Astrocyte (in vitro differentiated cells and primary cell): ENCODE measurements at regions not wholly inside any gene's neighbourhood (a gene's known extent, or its start where the extent isn't known, plus 50 kb on each side); places are given as distances from the start of the nearest gene placed in this dataset.
A peak's percentile ranks its signal among the peaks of the same experiment; 100 is the strongest.

Experiments used
- DNase-seq: peaks from one replicate; pipeline ENCODE4 v3.0.0-alpha.2; 2010; ENCODE audit warnings: low read depth
- FAIRE-seq: peaks from 2 replicates; lab custom pipeline; 2011; peaks lifted over from hg19 to GRCh38; lab: Jason Lieb, UNC
- H2AFZ ChIP-seq: 2 replicates; pipeline ENCODE4 v1.6.0; 2012; ENCODE audit warnings: low read depth, low read length, inconsistent platforms
- H3K27ac ChIP-seq: 2 replicates; pipeline ENCODE4 v1.5.1; 2011; ENCODE audit warnings: low read depth, low read length, inconsistent platforms
- H3K27me3 ChIP-seq: 2 replicates; pipeline ENCODE4 v1.6.0; 2011; ENCODE audit warnings: low read length, inconsistent platforms; ENCODE audit not compliant: insufficient read depth
- H3K36me3 ChIP-seq: 2 replicates; pipeline ENCODE4 v1.5.1; 2011; ENCODE audit warnings: low read length, inconsistent platforms; ENCODE audit not compliant: insufficient read depth
- H3K4me1 ChIP-seq: 2 replicates; pipeline ENCODE4 v1.5.1; 2011; ENCODE audit warnings: low read length, inconsistent platforms; ENCODE audit not compliant: insufficient read depth
- H3K4me2 ChIP-seq: 2 replicates; pipeline ENCODE4 v1.6.0; 2012; ENCODE audit warnings: low read length, inconsistent platforms
- H3K4me3 ChIP-seq: 2 replicates; pipeline ENCODE4 v1.5.1; 2011; ENCODE audit warnings: low read depth, mild to moderate bottlenecking, low read length, inconsistent platforms; ENCODE audit not compliant: insufficient read depth
- H3K79me2 ChIP-seq: 2 replicates; pipeline ENCODE4 v1.6.0; 2012; ENCODE audit warnings: mild to moderate bottlenecking, low read length, inconsistent platforms; ENCODE audit not compliant: insufficient read depth
- H3K9ac ChIP-seq: 2 replicates; pipeline ENCODE4 v1.6.0; 2012; ENCODE audit warnings: mild to moderate bottlenecking, low read length, inconsistent platforms
- H3K9me3 ChIP-seq: 2 replicates; pipeline ENCODE4 v1.5.1; 2012; ENCODE audit warnings: low read depth, mild to moderate bottlenecking, low read length, inconsistent platforms; ENCODE audit not compliant: insufficient read depth
- H4K20me1 ChIP-seq: 2 replicates; pipeline ENCODE4 v1.6.0; 2012; ENCODE audit warnings: low read length, inconsistent platforms; ENCODE audit not compliant: insufficient read depth
- H3K27ac Mint-ChIP-seq: one replicate; pipeline ENCODE4 v1.8.0; 2021; ENCODE audit warnings: mild to moderate bottlenecking, mixed read lengths; ENCODE audit not compliant: unreplicated experiment
- H3K27me3 Mint-ChIP-seq: one replicate; pipeline ENCODE4 v1.8.0; 2021; ENCODE audit warnings: low read depth, mixed read lengths; ENCODE audit not compliant: unreplicated experiment
- H3K36me3 Mint-ChIP-seq: one replicate; pipeline ENCODE4 v1.8.0; 2021; ENCODE audit warnings: low read depth, mixed read lengths; ENCODE audit not compliant: unreplicated experiment
- H3K4me1 Mint-ChIP-seq: one replicate; pipeline ENCODE4 v1.8.0; 2021; ENCODE audit warnings: low read depth, mixed read lengths; ENCODE audit not compliant: unreplicated experiment
- H3K4me3 Mint-ChIP-seq: one replicate; pipeline ENCODE4 v1.8.0; 2021; ENCODE audit warnings: mild to moderate bottlenecking, moderate library complexity, mixed read lengths; ENCODE audit not compliant: unreplicated experiment
- H3K9me3 Mint-ChIP-seq: one replicate; pipeline ENCODE4 v1.8.0; 2021; ENCODE audit warnings: mild to moderate bottlenecking, mixed read lengths; ENCODE audit not compliant: unreplicated experiment
- CTCF ChIP-seq: IDR thresholded peaks from 2 replicates; pipeline ENCODE4 v1.5.1; 2011; ENCODE audit warnings: low read depth, mild to moderate bottlenecking, inconsistent platforms, low read length, moderate library complexity; ENCODE audit not compliant: insufficient read depth
- EZH2 ChIP-seq: IDR thresholded peaks from 2 replicates; pipeline ENCODE4 v1.6.1; 2012; ENCODE audit warnings: mild to moderate bottlenecking, low read length, inconsistent platforms; ENCODE audit not compliant: insufficient read depth

- Histone ChIP-seq H4K20me1 (no peaks in the 10 kb centered on the region), H3K4me3 (no peak overlapping the region), H3K27ac (no peak overlapping the region), H3K9ac (no peak overlapping the region), H3K79me2 (no peaks in the 10 kb centered on the region), H3K36me3 (no peaks in the 10 kb centered on the region), H3K4me1 (no peaks in the 10 kb centered on the region), H3K9me3 (no peaks in the 10 kb centered on the region), H3K4me2 (no peak overlapping the region), H2AFZ (no peak overlapping the region), H3K27me3 (no peaks in the 10 kb centered on the region)
- no peaks in the 10 kb centered on the region for H3K27me3 Mint-ChIP-seq
- no peak for DNase-seq
- peaks cover 5% of the 10 kb centered on the region for H3K4me1 Mint-ChIP-seq
- no peaks in the 10 kb centered on the region for H3K9me3 Mint-ChIP-seq
- no peaks in the 10 kb centered on the region for H3K36me3 Mint-ChIP-seq
- no peak overlapping the region for H3K27ac Mint-ChIP-seq
- FAIRE-seq = peak; percentile 41
- H3K4me3 Mint-ChIP-seq = no peak overlapping the region
- no peak for TF ChIP-seq CTCF
- TF ChIP-seq EZH2 = no peak
Observed at GRCh38 chr13:74555651-74556420, 421.6 kb upstream of the KLF12 start.

- TF ChIP-seq EZH2 (no peak), CTCF (no peak)
- H3K4me1 Mint-ChIP-seq = peaks cover 6% of the 10 kb centered on the region
- Histone ChIP-seq H2AFZ (no peak overlapping the region), H3K4me2 (no peak overlapping the region), H3K4me1 (no peaks in the 10 kb centered on the region), H3K36me3 (no peaks in the 10 kb centered on the region), H3K27ac (no peak overlapping the region), H3K9ac (no peak overlapping the region), H3K27me3 (no peaks in the 10 kb centered on the region), H4K20me1 (no peaks in the 10 kb centered on the region), H3K4me3 (no peak overlapping the region), H3K79me2 (no peaks in the 10 kb centered on the region), H3K9me3 (no peaks in the 10 kb centered on the region)
- H3K4me3 Mint-ChIP-seq = no peak overlapping the region
- H3K9me3 Mint-ChIP-seq = no peaks in the 10 kb centered on the region
- FAIRE-seq (no peak), DNase-seq (no peak)
- H3K27me3 Mint-ChIP-seq = no peaks in the 10 kb centered on the region
- no peak overlapping the region for H3K27ac Mint-ChIP-seq
- no peaks in the 10 kb centered on the region for H3K36me3 Mint-ChIP-seq
Observed at GRCh38 chr13:74555276-74555625, 421.0 kb upstream of the KLF12 start.

DNA sequence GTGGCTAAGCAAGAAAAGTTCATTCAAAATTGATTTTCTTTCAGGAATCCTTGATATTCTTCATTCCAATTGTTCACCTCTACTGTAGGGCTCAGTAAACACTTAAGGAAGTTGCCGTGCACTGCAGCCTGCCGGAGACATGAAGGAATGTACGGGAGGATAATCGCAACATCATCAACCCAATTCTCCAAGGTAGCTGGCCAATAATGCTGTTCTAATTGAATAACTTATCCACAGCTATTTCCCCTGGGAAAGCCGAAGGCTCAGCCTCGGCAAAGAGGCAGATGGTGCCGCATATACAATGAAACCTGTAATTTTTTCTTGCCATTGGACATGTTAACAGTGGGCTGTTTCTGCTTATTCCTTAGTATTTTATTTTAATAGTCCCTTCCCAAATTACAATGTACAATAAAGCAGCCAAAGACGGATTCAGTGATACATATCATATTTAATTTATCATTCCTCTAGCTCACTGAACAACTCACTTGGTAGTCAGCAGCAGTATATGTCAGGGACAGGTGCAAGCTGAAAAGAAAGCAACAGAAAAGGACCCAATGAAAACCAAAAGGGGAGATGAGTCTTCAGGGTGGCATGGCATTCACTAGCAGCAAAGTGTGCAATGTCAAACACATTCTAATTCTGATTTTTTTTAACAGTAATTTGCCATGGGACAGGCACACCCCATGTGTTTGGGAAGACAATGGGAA, 420.5 kb upstream of the KLF12 start:
- Histone ChIP-seq H3K79me2 (no peaks in the 10 kb centered on the region), H3K4me2 (no peak overlapping the region), H3K36me3 (no peaks in the 10 kb centered on the region), H3K4me3 (no peak overlapping the region), H3K4me1 (no peaks in the 10 kb centered on the region), H3K27me3 (no peaks in the 10 kb centered on the region), H4K20me1 (no peaks in the 10 kb centered on the region), H3K27ac (no peak overlapping the region), H3K9me3 (no peaks in the 10 kb centered on the region), H2AFZ (no peak overlapping the region), H3K9ac (no peak overlapping the region)
- Mint-ChIP-seq H3K9me3 (no peaks in the 10 kb centered on the region), H3K4me3 (no peak overlapping the region), H3K27ac (no peak overlapping the region), H3K27me3 (no peaks in the 10 kb centered on the region), H3K4me1 (peaks cover 11% of the 10 kb centered on the region), H3K36me3 (no peaks in the 10 kb centered on the region)
- no peak for TF ChIP-seq EZH2
- FAIRE-seq = no peak
- DNase-seq = no peak
